Panc1 (cell line): ENCODE measurements at regions not wholly inside any gene's neighbourhood (a gene's known extent, or its start where the extent isn't known, plus 50 kb on each side); places are given as distances from the start of the nearest gene placed in this dataset.

Experiments used
- ATAC-seq: fragments of 200-7000 bp; cut with Tn5 transposase; 2 replicates; pipeline ENCODE4 v1.9.1; 2020; ENCODE audit warnings: mild to moderate bottlenecking, moderate library complexity
- BruUV-seq: library from RNA; stranded (reverse); fragments of 400-500 nt; replicated peaks from 2 replicates; lab custom pipeline; 2021; lab: Mats Ljungman, UMichigan
- CTCF ChIA-PET: fragments of 300-600 bp; sonication (Branson Sonifier 250); formaldehyde crosslinking; loops from one replicate; lab custom pipeline; 2022; ENCODE audit warnings: antibody characterized with exemption; lab: Charles Lee
- POLR2A ChIA-PET: fragments of 300-600 bp; sonication (Branson Sonifier 250); formaldehyde crosslinking; loops from one replicate; lab custom pipeline; 2022; ENCODE audit warnings: antibody characterized with exemption; lab: Charles Lee
- DNase-seq: peaks from one replicate; pipeline ENCODE4 v3.0.0-alpha.2; 2010; ENCODE audit warnings: low read depth, low spot score
- H3K27ac ChIP-seq: 2 replicates; pipeline ENCODE4 v1.5.1; 2011; ENCODE audit warnings: mild to moderate bottlenecking, low read length, inconsistent platforms
- H3K27me3 ChIP-seq: fragments of 200-500 bp; sonication (Bioruptor generic); 2 replicates; pipeline ENCODE4 v1.6.0; 2014; ENCODE audit warnings: low read length, inconsistent platforms; ENCODE audit not compliant: control insufficient read depth, insufficient read depth
- H3K36me3 ChIP-seq: fragments of 200-500 bp; sonication (Bioruptor generic); 2 replicates; pipeline ENCODE4 v1.5.1; 2014; ENCODE audit warnings: inconsistent platforms, mild to moderate bottlenecking, low read length, moderate library complexity; ENCODE audit not compliant: control insufficient read depth, insufficient read depth
- H3K4me1 ChIP-seq: 2 replicates; pipeline ENCODE4 v1.5.1; 2011; ENCODE audit warnings: inconsistent platforms, mild to moderate bottlenecking, low read length, moderate library complexity; ENCODE audit not compliant: control insufficient read depth, insufficient read depth
- H3K4me3 ChIP-seq, 2 experiments: 2 replicates each; pipeline ENCODE4 v1.5.1; 2011 to 2012; ENCODE audit warnings: low read depth in 2 of 2, low read length in 2 of 2, mild to moderate bottlenecking in 2 of 2, inconsistent platforms in 1 of 2, moderate library complexity in 1 of 2
- H3K9me3 ChIP-seq: fragments of 200-500 bp; sonication (Bioruptor generic); 2 replicates; pipeline ENCODE4 v1.5.1; 2014; ENCODE audit warnings: low read depth, mild to moderate bottlenecking, inconsistent platforms, low read length, moderate library complexity; ENCODE audit not compliant: control insufficient read depth, insufficient read depth
- POLR2AphosphoS5 ChIP-seq: IDR thresholded peaks from 2 replicates; pipeline ENCODE4 v1.6.1; 2012; ENCODE audit warnings: mild to moderate bottlenecking, low read depth, low read length, moderate library complexity
- SIN3A ChIP-seq: IDR thresholded peaks from 2 replicates; pipeline ENCODE4 v1.6.1; 2012; ENCODE audit warnings: low read depth, mild to moderate bottlenecking, low read length, moderate library complexity, borderline replicate concordance; ENCODE audit not compliant: insufficient read depth
- TCF7L2 ChIP-seq: IDR thresholded peaks from 2 replicates; pipeline ENCODE4 v1.6.1; 2011; ENCODE audit warnings: mild to moderate bottlenecking, low read depth, low read length, inconsistent platforms
- in situ Hi-C: cut with HindIII; loops from 2 replicates; pipeline ENCODE4 v1.10.0; 2016; ENCODE audit warnings: low sequenced_read_pairs, low pct_unique_long_range_greater_than_20kb
- intact Hi-C: fragments of 100-400 bp; cut with micrococcal nuclease; formaldehyde crosslinking; loops from one replicate; pipeline ENCODE4 v1.10.0; 2022; ENCODE audit not compliant: unreplicated experiment
- TF ChIP-seq, protein P1 (sequence below), 2 experiments: IDR thresholded peaks; 2 replicates each; pipeline ENCODE4 v1.6.1; 2011 to 2012; ENCODE audit warnings: low read depth in 2 of 2, control low read depth in 1 of 2, low read length in 1 of 2, mild to moderate bottlenecking in 1 of 2, moderate library complexity in 1 of 2; ENCODE audit not compliant: insufficient read depth in 1 of 2
- TF ChIP-seq, protein P2 (sequence below): fragments of 450-650 bp; IDR thresholded peaks from 2 replicates; pipeline ENCODE4 v1.5.1; 2017; ENCODE audit warnings: mild to moderate bottlenecking

DNA sequence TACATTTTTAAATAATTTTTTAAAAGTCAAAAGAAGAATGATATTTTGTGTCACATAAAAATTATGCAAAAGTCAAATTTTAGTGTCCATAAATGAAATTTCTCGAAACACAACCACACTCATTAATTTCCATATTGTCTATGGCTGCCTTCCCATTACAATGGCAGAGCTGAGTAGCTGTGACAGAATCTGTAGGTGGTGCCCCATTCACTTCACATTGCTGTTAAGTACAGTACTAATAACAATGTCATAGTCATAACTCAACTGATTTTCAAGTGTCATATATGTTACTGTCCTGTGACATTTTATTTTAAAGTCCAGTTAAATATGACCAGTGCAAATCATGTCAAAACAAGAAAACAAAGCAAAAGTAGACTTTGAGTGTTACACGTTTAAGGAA lies 114.3 kb downstream of the SPRY2 start:
- ChIA-PET POLR2A (no interaction called here), CTCF (no interaction called here)
- TF ChIP-seq POLR2AphosphoS5, result no peak
- TF ChIP-seq, protein P1, sequence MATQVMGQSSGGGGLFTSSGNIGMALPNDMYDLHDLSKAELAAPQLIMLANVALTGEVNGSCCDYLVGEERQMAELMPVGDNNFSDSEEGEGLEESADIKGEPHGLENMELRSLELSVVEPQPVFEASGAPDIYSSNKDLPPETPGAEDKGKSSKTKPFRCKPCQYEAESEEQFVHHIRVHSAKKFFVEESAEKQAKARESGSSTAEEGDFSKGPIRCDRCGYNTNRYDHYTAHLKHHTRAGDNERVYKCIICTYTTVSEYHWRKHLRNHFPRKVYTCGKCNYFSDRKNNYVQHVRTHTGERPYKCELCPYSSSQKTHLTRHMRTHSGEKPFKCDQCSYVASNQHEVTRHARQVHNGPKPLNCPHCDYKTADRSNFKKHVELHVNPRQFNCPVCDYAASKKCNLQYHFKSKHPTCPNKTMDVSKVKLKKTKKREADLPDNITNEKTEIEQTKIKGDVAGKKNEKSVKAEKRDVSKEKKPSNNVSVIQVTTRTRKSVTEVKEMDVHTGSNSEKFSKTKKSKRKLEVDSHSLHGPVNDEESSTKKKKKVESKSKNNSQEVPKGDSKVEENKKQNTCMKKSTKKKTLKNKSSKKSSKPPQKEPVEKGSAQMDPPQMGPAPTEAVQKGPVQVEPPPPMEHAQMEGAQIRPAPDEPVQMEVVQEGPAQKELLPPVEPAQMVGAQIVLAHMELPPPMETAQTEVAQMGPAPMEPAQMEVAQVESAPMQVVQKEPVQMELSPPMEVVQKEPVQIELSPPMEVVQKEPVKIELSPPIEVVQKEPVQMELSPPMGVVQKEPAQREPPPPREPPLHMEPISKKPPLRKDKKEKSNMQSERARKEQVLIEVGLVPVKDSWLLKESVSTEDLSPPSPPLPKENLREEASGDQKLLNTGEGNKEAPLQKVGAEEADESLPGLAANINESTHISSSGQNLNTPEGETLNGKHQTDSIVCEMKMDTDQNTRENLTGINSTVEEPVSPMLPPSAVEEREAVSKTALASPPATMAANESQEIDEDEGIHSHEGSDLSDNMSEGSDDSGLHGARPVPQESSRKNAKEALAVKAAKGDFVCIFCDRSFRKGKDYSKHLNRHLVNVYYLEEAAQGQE (IDR thresholded peaks at IDR 0.05; ENCODE audit: insufficient read depth in 1 of 2, low read depth in 2 of 2, low read length in 1 of 2), result no peak
- TF ChIP-seq, protein P2, sequence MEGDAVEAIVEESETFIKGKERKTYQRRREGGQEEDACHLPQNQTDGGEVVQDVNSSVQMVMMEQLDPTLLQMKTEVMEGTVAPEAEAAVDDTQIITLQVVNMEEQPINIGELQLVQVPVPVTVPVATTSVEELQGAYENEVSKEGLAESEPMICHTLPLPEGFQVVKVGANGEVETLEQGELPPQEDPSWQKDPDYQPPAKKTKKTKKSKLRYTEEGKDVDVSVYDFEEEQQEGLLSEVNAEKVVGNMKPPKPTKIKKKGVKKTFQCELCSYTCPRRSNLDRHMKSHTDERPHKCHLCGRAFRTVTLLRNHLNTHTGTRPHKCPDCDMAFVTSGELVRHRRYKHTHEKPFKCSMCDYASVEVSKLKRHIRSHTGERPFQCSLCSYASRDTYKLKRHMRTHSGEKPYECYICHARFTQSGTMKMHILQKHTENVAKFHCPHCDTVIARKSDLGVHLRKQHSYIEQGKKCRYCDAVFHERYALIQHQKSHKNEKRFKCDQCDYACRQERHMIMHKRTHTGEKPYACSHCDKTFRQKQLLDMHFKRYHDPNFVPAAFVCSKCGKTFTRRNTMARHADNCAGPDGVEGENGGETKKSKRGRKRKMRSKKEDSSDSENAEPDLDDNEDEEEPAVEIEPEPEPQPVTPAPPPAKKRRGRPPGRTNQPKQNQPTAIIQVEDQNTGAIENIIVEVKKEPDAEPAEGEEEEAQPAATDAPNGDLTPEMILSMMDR, result no peak
- no peak for TF ChIP-seq TCF7L2
- no peak for TF ChIP-seq SIN3A
- no peaks in the 10 kb centered on the region; the same call in 1 of the 2 replicates for H3K9me3 ChIP-seq
- no peak overlapping the region for H3K27ac ChIP-seq
- in situ Hi-C loops (no loop called here), intact Hi-C loops (no loop called here)
- H3K36me3 ChIP-seq, result no peaks in the 10 kb centered on the region
- no TSS peak for BruUV-seq
- DNase-seq (no peak), ATAC-seq (no peak)
- no peak overlapping the region for H3K4me3 ChIP-seq
- H3K27me3 ChIP-seq, result no peaks in the 10 kb centered on the region
- H3K4me1 ChIP-seq, result no peaks in the 10 kb centered on the region

DNA sequence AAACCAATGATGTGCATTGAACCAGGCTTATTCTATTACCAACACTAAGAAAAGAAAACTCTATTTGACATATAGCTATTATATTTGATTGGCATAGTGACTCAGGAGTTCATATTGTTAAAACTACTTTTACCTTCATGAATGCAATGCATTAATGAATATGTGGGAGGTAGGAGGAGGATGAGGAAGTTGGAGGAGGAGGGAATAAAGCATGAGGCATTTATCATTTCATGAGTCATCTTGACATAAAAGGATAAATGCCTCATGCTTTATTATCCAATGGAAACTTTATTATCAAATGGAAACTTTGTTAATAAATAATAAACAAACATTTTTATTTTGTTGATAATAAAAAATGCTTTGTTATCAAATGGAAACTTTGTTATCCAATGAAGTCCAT lies 116.5 kb downstream of the SPRY2 start:
- intact Hi-C loops, result no loop called here
- POLR2A ChIA-PET, result no interaction called here

More for the DNA sequence above, 116.5 kb downstream of the SPRY2 start:
- TF ChIP-seq, protein P1 (IDR thresholded peaks at IDR 0.05; ENCODE audit: insufficient read depth in 1 of 2, low read depth in 2 of 2, low read length in 1 of 2), result no peak
- no peak for TF ChIP-seq SIN3A
- TF ChIP-seq POLR2AphosphoS5, result no peak
- TF ChIP-seq TCF7L2, result no peak
- TF ChIP-seq, protein P2, result no peak
- DNase-seq (no peak), ATAC-seq (no peak)
- no peaks in the 10 kb centered on the region for H3K36me3 ChIP-seq
- H3K27me3 ChIP-seq, result no peaks in the 10 kb centered on the region
- no peak overlapping the region for H3K4me3 ChIP-seq
- no peaks in the 10 kb centered on the region for H3K4me1 ChIP-seq
- in situ Hi-C loops, result no loop called here
- CTCF ChIA-PET, result no interaction called here
- no peak overlapping the region for H3K27ac ChIP-seq
- no peaks in the 10 kb centered on the region; the same call in 1 of the 2 replicates for H3K9me3 ChIP-seq
- BruUV-seq, result no TSS peak
